GM21526 (cell line): ENCODE measurements at regions not wholly inside any gene's neighbourhood (a gene's known extent, or its start where the extent isn't known, plus 50 kb on each side); places are given as distances from the start of the nearest gene placed in this dataset.
"Not testable (repeated sequence)": the region's sequence is repeated elsewhere in the genome, so short reads cannot be mapped to it uniquely, and the experiment has no call there.

Experiments
- ATAC-seq: cut with Tn5 transposase; IDR thresholded peaks from one replicate; pipeline ENCODE4 v1.9.1; 2021; ENCODE audit warnings: moderate library complexity; ENCODE audit not compliant: unreplicated experiment, low FRiP score

- not testable (repeated sequence) for ATAC-seq
Observed at GRCh38 chr14:34140127-34140526, 189.3 kb upstream of the EGLN3 start.

DNA sequence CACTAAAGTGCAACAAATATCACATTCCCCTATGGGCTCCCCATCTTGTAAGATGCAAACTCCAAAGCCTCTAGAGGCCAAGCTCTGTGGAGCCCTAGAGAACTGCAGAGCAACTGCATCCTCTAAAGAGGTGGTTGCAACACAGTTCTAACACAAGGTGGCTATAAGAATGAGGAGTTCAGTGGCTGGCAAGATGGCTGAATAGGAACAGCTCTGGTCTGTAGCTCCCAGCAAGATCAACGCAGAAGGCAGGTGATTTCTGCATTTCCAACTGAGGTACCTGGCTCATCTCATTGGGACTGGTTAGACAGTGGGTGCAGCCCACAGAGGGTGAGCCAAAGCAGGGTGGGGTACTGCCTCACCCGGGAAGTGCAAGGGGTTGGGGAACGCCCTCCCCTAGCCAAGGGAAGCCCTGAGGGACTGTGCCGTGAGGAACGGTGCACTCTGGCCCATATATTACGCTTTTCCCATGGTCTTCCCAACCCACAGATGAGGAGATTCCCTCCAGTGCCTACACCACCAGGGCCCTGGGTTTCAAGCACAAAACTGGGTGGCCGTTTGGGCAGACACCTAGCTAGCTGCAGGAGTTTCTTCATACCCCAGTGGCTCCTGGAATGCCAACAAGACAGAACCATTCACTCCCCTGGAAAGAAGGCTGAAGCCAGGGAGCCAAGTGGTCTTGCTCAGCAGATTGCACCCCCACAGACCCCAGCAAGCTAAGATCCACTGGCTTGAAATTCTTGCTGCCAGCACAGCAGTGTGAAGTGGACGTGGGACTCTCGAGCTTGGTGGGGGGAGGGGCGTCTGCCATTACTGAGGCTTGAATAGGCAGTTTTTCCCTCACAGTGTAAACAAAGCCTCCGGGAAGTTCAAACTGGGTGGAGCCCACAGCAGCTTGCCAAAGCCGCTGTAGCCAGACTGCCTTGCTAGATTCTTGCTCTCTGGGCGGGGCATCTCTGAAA is 188.6 kb upstream of the EGLN3 start:
- not testable (repeated sequence) for ATAC-seq

- no peak for ATAC-seq
Observed at GRCh38 chr14:34138175-34138574, 187.3 kb upstream of the EGLN3 start.

DNA sequence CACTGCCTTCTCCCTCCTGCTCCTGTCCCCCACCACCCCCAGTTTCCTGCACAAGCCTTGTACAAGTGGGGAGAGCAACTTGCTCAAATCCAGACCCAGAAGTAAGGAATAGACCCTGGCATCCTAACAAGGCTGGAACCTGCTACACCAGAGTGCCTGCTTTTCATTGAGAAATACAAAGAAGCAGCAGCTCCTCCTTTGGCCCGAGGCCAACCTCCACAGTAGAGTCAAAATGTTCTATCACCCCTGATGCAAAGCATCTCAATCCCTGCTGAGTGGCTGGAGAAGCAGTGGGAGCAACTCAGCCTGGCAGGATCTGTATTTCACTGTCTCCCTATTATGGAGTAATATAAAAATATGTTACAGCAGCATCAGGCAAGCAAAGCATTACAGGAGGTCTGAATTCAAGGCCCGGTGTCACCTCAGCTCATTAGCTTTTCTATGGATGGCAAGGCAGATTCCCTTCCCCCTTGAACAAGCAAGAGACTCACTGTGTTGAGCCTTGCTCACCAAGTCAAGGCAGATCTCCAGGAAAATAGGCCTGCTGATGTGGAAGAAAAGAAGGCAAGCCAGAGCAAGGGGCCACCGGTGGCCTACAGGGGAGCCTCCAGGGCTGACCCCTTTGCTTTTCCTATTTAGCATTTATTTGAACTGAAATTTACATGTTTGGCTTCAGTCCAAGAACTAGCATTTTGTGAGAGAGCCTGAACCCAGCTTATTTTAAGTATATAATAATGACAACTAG is 186.3 kb upstream of the EGLN3 start:
- no peak for ATAC-seq

DNA sequence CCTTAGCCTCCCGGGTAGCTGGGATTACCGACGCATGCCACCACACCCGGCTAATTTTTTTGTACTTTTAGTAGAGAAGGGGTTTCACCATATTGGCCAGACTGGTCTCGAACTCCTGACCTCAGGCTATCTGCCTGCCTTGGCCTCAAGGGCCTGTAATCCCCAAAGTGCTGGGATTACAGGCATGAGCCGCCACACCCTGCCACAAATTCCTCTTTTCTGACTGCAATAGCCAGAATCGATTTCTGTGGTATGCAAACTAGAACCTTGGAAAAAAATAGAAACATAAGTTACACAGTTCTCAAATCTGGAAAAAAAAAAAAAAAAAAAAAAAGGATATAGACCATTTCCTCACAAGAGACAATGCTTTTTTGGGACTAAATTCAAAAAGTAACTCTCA is 184.6 kb upstream of the EGLN3 start:
- ATAC-seq: no peak

DNA sequence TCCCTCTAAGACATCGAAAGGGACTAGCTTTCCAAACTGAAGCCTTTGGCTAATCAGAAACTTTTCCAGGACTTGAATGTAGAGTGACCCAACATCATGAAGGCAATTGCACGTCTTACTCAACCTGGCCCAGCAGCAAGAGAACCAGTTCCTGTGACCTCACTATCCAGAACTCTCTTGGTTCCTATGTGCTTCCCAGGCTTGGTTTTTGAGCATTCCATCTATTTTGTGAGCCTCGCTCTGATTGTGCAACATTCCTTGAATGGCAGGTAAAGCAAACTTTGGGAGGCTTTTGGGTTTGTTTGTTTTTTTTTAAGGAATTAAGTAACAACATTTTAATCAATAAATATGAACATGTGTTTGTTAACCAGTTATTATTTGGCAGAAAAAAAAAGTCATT is 183.6 kb upstream of the EGLN3 start:
- no peak for ATAC-seq

DNA sequence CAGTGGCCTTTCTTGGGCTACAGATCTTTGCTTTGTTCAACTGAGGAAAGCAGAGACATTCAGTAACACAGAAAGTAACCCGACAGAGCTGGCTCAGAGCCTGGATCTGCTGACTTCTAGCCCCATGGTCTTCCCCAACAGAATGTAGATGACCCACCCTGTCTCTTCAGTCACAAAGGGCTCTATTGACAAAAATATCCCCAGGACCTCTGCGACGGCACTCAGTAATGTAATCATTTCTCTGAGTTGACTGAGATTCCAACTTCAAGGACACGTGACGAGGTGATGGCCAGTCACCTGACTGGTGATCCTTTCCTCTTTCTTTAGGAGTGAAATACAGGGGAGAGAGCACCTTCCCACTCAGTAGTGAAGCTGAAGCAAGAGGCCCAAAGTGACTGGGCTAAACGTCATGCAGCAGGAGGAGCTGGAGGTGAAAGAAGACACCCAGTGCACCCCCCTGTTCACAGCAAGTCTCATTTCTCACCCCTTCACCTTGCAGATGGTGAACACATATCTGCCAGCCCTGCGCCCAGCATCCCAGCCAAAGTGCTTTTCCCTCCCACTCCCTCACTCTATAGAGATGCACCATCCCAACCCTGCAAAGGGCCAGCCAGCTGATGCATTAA is 179.2 kb upstream of the EGLN3 start:
- no peak for ATAC-seq

DNA sequence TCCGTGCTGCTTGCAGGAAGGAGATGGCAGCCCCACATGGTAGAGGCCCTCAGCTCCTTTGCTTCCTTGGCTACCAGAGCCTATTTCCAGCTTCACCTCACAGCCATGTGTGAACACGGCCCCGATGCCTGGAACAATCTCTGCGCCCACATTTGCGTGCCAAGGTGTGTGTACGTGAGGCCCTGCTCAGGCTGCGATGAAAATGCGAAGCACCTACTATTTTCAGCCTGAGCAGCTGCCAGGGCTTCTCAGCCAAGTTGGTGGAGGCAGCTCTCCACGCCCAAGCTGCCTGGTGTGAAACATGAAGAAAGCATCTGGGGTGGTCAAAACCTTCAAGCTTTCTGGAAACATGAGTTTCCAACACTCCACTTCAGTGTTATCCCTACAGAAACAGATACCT is 177.8 kb upstream of the EGLN3 start:
- ATAC-seq: no peak

DNA sequence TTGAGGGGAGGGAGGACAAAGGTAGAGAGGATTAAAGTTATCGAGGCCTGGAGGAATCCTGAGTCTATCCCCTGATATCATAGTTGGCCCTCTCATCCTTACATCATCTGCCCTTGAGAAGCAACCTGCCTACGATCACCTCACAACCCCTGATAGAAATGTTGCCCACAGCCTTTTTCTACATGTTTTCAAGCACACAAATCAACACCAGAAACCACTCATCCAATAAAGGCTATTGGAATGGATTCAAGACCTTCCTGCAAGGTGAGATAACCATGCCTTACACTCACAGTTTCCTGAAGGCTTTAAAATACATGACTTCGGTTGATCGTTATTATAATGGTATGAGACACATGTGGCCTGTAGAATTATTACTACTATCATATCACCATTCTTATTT is 175.7 kb upstream of the EGLN3 start:
- no peak for ATAC-seq

DNA sequence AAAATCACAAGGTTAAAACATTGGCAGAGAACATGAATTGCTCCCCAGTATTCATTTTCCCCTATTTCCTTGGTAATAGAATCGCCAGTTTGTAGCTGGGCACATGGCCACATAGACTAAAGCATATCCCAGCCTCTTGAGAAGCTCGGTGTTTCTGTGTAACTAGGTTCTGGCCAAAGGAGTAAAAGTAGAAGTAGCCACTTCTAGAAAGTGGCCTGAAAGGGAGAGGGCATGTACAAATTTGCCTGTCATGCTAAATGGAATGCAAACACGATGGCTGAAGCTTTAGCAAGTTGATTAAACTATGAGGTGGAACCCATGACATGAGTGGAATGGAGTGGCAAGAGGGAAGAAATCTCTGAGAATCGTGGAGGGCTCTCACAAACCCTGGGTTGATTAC is 173.7 kb upstream of the EGLN3 start:
- ATAC-seq: no peak

DNA sequence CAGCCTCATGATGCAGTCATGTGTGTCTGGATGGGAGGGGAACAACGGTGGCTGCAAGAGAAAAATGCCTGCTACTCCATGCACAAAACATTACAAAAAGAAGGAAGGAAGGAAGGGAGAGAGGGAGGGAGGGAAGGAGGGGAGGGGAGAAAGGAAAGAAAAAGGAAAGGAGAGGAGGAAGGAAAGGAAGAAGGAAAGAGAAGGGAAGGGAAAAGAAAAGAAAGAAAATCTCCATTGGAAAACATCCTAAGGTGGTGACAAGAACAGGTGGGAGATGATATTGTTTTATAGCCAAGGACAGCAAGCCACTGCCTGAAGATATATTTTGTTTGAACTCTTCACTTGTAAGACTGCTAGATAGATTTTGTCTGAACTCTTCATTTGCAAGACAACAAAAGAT is 171.8 kb upstream of the EGLN3 start:
- ATAC-seq: no peak

DNA sequence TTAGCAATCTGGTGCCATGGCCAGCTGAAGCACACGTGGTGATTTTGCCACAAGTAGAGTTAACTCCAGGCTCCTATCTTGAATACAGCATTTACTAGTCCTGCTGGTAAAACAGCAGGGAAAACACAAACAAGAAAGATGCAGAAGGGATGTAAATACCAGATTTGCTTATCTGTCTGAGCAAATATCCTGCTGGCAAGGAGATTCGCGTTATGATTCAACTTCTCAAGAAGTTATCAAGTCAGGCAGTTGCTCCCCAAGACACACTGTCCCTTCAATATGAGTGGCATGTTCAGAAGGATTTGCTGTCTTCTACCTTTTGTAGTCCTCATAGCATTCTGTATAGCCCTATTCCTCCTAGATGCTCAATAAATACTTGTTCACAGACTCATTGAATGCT is 171.2 kb upstream of the EGLN3 start:
- ATAC-seq: no peak

DNA sequence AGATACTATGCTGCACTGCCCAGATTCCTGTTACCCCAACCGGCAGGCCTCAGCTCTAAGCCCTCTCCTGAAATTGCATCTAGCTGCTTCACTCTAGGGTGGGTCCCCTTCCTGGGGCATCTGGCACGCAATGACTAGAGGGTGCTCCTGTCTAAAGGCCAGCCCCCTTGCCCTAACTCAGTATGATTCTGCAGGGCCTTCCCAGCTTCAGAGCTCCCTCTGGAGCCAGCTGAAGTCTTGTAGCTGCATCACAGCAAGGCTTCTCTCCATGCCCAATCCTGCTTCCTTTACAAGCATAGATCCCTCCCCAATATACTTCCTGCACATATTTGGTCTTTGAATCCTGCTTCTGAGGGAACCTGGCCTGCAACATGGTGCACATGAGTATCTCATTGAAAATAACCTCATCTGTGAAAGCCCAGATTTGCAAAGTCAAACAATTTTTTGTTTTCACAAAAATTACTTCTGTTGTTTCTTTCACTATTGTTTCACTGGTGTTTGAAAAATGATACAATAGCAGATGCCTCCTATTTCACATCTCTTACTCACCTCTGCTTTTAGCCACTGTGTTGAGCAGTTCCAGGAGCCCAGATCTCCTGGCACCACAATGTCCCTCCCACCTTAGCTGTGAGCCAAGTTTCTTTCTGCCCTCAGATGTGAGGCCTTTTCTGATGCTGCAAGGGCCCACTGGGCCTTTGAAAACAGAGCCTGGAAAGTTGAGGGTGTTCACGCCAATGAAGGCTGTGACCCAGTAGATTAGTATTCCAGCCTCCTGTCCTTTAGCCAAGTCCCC is 169.5 kb upstream of the EGLN3 start:
- no peak for ATAC-seq

- no peak for ATAC-seq
Observed at GRCh38 chr14:34119107-34119858, 168.4 kb upstream of the EGLN3 start.

DNA sequence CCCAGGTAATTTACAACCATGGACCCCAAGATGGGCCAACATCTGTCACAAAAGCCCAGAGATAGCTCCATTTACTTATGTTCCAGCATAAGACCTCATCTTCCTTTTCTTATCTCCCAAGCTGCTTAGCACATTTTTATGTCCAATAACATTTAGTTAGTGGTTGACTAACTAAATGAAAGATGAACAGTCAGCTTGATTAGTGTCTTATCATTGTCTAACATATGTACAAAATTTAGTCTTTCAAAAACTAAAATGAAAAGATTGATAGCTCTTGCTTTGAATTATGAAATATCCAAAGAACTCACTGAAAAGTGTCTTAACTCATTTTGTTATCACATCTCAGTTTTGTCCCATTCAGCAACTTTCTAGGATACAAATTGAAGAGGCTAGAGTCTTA is 163.1 kb upstream of the EGLN3 start:
- ATAC-seq: no peak

DNA sequence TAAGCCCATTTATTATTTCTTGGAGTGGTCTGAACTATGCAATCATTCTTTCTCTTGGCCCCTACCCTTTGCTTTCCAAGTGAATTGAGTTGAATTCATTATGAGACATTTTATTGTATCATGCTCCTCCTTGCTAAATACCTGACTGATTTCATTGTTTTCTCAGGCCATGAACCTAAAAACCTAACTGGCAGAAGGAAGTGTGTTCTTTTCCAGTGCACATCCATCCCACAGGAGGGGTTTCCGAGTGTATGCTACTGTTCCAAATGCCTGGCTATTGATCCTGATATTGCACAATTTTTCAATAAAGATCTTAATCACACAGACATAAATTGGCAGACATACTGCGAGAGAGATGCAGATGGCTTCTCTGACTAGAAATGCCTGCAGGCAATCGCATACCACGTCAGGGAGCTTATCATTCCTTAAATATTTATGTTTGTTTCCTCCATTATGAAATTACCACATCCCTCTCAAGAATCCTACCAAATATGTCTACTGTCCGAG is 162.2 kb upstream of the EGLN3 start:
- no peak for ATAC-seq

DNA sequence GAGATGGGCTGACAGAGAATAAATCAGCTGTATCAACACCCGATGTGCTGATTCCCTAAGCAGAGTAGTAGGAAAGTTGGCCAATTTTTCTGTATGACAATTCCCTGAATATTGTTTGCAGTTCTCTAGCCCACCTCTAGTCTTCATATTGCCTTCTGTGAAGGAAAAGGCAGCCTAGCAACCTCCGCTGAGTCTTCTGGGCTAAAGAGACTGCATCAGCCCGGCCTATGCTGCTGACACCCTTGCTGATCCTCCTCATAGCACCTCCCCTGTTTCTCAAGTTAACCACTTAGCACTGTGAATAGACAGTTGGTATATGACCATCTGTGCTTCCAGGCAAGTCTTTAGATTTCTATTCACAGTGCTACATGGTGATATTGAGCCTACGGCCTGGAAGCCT is 161.1 kb upstream of the EGLN3 start:
- ATAC-seq: no peak

DNA sequence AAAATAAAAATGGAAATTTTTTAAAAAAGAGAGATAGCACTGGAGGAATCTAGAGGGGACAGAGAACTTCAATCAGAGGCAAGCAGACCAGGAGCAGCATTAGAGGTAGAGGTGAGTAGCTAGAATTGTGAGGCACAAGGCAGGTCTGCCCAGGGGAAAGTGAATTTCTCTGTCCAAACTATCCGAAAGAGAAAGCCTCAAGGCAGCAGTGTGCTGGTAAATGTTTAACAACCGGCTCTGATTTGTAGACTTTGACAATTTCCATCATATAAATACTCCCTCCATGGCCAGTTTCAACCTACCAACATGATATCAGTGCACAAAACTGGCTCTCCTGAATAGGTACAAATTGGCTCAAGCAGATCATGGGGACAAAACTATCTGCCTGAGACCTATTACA is 160.6 kb upstream of the EGLN3 start:
- no peak for ATAC-seq

- ATAC-seq: no peak
Observed at GRCh38 chr14:34110531-34110930, 159.7 kb upstream of the EGLN3 start.

DNA sequence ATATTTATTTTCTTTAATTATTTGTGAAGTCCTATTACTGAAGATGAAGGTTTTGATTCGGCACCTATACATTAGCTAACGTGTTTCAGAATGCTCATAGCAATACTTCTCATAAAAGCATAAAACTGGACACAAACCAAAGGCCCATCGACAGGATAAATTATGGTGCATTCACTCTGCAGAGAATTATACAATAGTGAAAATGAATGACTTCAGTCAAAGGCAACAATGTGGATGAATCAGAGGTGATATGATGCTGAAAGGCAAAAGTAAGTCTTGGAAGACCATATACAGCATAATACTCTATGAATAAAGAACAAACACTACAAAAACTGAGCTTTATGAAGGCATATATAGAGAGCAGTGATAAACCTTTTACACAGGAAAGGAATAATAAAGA is 156.6 kb upstream of the EGLN3 start:
- ATAC-seq: no peak
